ENCODE measurements at regions not wholly inside any gene's neighbourhood (a gene's known extent, or its start where the extent isn't known, plus 50 kb on each side); places are given as distances from the start of the nearest gene placed in this dataset.

DNA sequence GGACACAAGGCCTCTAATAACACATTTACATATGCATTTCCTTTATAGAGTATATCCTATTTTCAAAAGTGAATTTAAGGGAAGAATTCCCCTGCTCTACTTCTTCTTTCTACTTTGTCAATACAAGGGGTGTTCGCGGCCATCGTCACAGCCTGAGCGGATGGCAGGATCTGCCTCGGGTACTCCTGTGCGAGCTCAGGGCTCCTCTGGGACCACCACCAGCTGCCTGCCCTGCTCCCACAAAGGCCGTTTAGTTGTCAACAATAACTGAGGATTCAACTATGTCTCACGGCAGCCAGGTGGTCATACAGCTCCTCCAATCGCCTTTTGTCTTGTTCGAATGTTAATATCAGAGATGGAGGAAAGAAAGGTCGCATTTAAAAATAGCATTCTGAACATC, 228.2 kb upstream of the TENM3 start (continued):
- TF ChIP-seq, protein P1, sequence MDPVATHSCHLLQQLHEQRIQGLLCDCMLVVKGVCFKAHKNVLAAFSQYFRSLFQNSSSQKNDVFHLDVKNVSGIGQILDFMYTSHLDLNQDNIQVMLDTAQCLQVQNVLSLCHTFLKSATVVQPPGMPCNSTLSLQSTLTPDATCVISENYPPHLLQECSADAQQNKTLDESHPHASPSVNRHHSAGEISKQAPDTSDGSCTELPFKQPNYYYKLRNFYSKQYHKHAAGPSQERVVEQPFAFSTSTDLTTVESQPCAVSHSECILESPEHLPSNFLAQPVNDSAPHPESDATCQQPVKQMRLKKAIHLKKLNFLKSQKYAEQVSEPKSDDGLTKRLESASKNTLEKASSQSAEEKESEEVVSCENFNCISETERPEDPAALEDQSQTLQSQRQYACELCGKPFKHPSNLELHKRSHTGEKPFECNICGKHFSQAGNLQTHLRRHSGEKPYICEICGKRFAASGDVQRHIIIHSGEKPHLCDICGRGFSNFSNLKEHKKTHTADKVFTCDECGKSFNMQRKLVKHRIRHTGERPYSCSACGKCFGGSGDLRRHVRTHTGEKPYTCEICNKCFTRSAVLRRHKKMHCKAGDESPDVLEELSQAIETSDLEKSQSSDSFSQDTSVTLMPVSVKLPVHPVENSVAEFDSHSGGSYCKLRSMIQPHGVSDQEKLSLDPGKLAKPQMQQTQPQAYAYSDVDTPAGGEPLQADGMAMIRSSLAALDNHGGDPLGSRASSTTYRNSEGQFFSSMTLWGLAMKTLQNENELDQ (CRISPR knock-in tag; IDR thresholded peaks at IDR 0.05; ENCODE audit: borderline replicate concordance): no peak
- no peak for TF ChIP-seq ZNF33B (CRISPR knock-in tag; IDR thresholded peaks at IDR 0.05)
- TF ChIP-seq, protein P2, sequence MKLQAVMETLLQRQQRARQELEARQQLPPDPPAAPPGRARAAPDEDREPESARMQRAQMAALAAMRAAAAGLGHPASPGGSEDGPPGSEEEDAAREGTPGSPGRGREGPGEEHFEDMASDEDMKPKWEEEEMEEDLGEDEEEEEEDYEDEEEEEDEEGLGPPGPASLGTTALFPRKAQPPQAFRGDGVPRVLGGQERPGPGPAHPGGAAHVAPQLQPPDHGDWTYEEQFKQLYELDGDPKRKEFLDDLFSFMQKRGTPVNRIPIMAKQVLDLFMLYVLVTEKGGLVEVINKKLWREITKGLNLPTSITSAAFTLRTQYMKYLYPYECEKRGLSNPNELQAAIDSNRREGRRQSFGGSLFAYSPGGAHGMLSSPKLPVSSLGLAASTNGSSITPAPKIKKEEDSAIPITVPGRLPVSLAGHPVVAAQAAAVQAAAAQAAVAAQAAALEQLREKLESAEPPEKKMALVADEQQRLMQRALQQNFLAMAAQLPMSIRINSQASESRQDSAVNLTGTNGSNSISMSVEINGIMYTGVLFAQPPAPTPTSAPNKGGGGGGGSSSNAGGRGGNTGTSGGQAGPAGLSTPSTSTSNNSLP (IDR thresholded peaks at IDR 0.05; ENCODE audit: low read depth, low read length): no peak
- no peak for TF ChIP-seq SMAD9 (CRISPR knock-in tag; IDR thresholded peaks at IDR 0.05)

DNA sequence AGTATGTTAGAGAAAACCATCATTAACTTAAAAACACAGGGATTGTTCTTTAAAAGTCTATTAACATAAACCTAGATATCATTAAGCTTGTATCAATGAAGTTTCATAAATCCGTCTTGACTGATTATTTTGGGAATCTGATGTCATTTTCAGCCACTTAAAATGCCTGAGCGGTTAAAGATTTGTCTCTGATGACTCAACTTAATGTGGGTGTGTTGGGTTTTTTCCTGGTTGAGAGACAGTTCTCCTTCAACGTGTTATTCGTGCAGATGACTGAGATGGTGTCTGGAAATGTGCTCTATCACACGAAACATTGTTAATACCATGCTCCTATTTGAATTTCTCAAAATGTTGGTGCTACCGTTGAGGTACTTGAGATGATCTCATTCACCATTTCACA, 227.3 kb upstream of the TENM3 start:
- DNase-seq (ENCODE audit: low spot score) (no peak), FAIRE-seq (no peak), ATAC-seq (no peak)
- Histone ChIP-seq H4K20me1 (ENCODE audit: insufficient read depth, low read length) (no peaks in the 10 kb centered on the region), H3K9me3 (ENCODE audit: low read length) (no peaks in the 10 kb centered on the region), H3K36me3 (replicated peaks in 1 of 2; ENCODE audit: control insufficient read depth in 1 of 2, insufficient read depth in 2 of 2, low read length in 2 of 2) (no peaks in the 10 kb centered on the region), H3K9ac (ENCODE audit: insufficient read depth, low read depth, low read length) (no peak overlapping the region), H3K4me2 (ENCODE audit: low read depth, low read length) (no peak overlapping the region), H3K4me3 (replicated peaks in 1 of 3; ENCODE audit: insufficient read depth in 1 of 3, low read depth in 2 of 3, low read length in 3 of 3) (no peak overlapping the region), H3K27ac (ENCODE audit: extremely low read length, insufficient read depth, low read length) (no peak overlapping the region), H3K79me2 (ENCODE audit: insufficient read depth, low read length) (no peaks in the 10 kb centered on the region), H3K4me1 (ENCODE audit: insufficient read depth, low read length) (no peaks in the 10 kb centered on the region), H3K27me3 (ENCODE audit: control insufficient read depth in 1 of 2, insufficient read depth in 2 of 2, low read length in 2 of 2) (no peaks in the 10 kb centered on the region), H2AFZ (ENCODE audit: low read length) (no peak overlapping the region)
- intact Hi-C loops (cut with micrococcal nuclease; ENCODE audit: unreplicated experiment): no loop called here
- BruUV-seq (replicated peaks): no TSS peak
- TF ChIP-seq, protein P3, sequence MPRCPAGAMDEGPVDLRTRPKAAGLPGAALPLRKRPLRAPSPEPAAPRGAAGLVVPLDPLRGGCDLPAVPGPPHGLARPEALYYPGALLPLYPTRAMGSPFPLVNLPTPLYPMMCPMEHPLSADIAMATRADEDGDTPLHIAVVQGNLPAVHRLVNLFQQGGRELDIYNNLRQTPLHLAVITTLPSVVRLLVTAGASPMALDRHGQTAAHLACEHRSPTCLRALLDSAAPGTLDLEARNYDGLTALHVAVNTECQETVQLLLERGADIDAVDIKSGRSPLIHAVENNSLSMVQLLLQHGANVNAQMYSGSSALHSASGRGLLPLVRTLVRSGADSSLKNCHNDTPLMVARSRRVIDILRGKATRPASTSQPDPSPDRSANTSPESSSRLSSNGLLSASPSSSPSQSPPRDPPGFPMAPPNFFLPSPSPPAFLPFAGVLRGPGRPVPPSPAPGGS (CRISPR knock-in tag; IDR thresholded peaks at IDR 0.05): no peak
- TF ChIP-seq PHF5A (CRISPR knock-in tag; IDR thresholded peaks at IDR 0.05; ENCODE audit: low read depth, unreplicated experiment): no peak
- TF ChIP-seq ZNF577 (CRISPR knock-in tag; IDR thresholded peaks at IDR 0.05; ENCODE audit: borderline replicate concordance, low read depth): no peak
- POLR2A ChIA-PET: no interaction called here
- WGBS (ENCODE audit: low lambda C conversion rate): 26% methylated on average over 6 of the region's 6 CpGs
- in situ Hi-C loops (cut with HindIII; ENCODE audit: extremely low pct_ligation_motif_present, low pct_unique_long_range_greater_than_20kb): no loop called here
- CTCF ChIA-PET (ENCODE audit: low intra/inter-chr PET ratio, low total read pairs): no interaction called here

Data from HepG2 (cell line).